DND-41 (cell line): ENCODE measurements at regions not wholly inside any gene's neighbourhood (a gene's known extent, or its start where the extent isn't known, plus 50 kb on each side); places are given as distances from the start of the nearest gene placed in this dataset.

Source experiments
- CTCF ChIP-seq: IDR thresholded peaks from 2 replicates; pipeline ENCODE4 v1.5.1; 2012; ENCODE audit warnings: borderline replicate concordance, low read length, moderate library complexity, mild to moderate bottlenecking; ENCODE audit not compliant: poor library complexity, severe bottlenecking; ENCODE audit errors: extremely low read depth
- EZH2 ChIP-seq: IDR thresholded peaks from 3 replicates; pipeline ENCODE4 v1.6.1; 2012; ENCODE audit warnings: borderline replicate concordance, low read depth, mild to moderate bottlenecking, moderate library complexity, low read length, inconsistent platforms; ENCODE audit not compliant: severe bottlenecking

DNA sequence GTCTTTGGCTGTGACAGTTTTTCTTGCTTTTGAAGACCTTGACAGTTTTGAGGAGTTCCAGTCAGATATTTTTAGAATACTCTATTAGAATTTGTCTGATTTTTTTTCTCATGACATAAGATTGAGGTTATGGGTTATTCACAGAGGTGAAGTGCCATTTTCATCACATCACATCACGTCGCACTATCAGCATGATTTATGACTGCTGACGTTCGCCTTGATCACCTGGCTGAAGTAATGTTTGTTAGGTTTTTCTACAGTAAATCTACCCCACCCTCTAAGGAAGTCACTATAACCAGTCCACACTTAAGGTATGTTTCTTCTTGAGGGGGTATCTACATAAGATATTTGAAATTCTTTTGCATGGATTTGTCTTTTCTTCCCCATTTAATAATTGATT, 169.7 kb downstream of the NDFIP2 start:
- no peak for TF ChIP-seq CTCF
- no peak for TF ChIP-seq EZH2
